Endothelial cell of umbilical vein (primary cell): ENCODE measurements at regions not wholly inside any gene's neighbourhood (a gene's known extent, or its start where the extent isn't known, plus 50 kb on each side); places are given as distances from the start of the nearest gene placed in this dataset.

ENCODE experiments used
- TF ChIP-seq, protein P1 (sequence below), 2 donors: IDR thresholded peaks; 1 replicate in 1 of 2; 2 replicates in 1 of 2; pipeline ENCODE4 v1.5.1; 2011; ENCODE audit warnings: low read length in 2 of 2, mild to moderate bottlenecking in 2 of 2, moderate library complexity in 2 of 2, control low read depth in 1 of 2, inconsistent platforms in 1 of 2, low read depth in 1 of 2; ENCODE audit not compliant: insufficient read depth in 1 of 2; ENCODE audit errors: extremely low read depth in 1 of 2
- TF ChIP-seq, protein P2 (sequence below): IDR thresholded peaks from 2 replicates; pipeline ENCODE4 v1.6.1; 2011; ENCODE audit not compliant: insufficient read depth, insufficient read length

DNA sequence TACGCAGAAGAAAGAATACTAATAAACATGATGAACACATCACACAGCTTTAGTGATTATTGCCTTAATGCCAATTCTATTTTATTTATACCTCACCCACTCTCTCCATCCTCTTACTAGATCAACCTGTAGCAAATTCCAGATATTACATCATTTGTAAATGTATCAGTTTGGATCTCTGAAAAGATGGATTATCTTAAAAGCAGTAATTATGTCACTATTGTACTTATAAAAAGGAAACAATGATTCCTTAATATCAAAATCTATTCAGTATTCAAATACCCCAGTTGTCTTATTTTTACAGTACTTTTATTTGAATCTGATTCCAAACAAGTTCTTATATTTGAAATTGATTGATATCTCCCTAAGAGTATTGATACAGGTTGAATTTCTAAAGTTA, 892.8 kb upstream of the MDGA2 start:
- TF ChIP-seq, protein P1, sequence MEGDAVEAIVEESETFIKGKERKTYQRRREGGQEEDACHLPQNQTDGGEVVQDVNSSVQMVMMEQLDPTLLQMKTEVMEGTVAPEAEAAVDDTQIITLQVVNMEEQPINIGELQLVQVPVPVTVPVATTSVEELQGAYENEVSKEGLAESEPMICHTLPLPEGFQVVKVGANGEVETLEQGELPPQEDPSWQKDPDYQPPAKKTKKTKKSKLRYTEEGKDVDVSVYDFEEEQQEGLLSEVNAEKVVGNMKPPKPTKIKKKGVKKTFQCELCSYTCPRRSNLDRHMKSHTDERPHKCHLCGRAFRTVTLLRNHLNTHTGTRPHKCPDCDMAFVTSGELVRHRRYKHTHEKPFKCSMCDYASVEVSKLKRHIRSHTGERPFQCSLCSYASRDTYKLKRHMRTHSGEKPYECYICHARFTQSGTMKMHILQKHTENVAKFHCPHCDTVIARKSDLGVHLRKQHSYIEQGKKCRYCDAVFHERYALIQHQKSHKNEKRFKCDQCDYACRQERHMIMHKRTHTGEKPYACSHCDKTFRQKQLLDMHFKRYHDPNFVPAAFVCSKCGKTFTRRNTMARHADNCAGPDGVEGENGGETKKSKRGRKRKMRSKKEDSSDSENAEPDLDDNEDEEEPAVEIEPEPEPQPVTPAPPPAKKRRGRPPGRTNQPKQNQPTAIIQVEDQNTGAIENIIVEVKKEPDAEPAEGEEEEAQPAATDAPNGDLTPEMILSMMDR (IDR thresholded peaks at IDR 0.05; ENCODE audit: extremely low read depth in 1 of 2, insufficient read depth in 1 of 2, low read depth in 1 of 2, low read length in 2 of 2): no peak
- TF ChIP-seq, protein P2, sequence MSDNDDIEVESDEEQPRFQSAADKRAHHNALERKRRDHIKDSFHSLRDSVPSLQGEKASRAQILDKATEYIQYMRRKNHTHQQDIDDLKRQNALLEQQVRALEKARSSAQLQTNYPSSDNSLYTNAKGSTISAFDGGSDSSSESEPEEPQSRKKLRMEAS: no peak
